ENCODE measurements at regions not wholly inside any gene's neighbourhood (a gene's known extent, or its start where the extent isn't known, plus 50 kb on each side); places are given as distances from the start of the nearest gene placed in this dataset.

- no peak for TF ChIP-seq RBBP5 (IDR thresholded peaks at IDR 0.05; ENCODE audit: borderline replicate concordance, low read depth, low read length)
- TF ChIP-seq SIX5 (IDR thresholded peaks at IDR 0.05; ENCODE audit: low read depth, low read length): no peak
Observed at GRCh38 chr10:33556620-33557019, 222.2 kb upstream of the NRP1 start (continued).

All from H1 (cell line).